WERI-Rb-1 (cell line): ENCODE measurements at regions not wholly inside any gene's neighbourhood (a gene's known extent, or its start where the extent isn't known, plus 50 kb on each side); places are given as distances from the start of the nearest gene placed in this dataset.
A peak's percentile ranks its signal among the peaks of the same experiment; 100 is the strongest.

Experiments used
- DNase-seq: peaks from one replicate; pipeline ENCODE4 v3.0.0-alpha.2; 2020
- H3K27ac ChIP-seq: fragments of 250-450 bp; sonication (Bioruptor Pico); 2 replicates; pipeline ENCODE4 v1.5.1; 2020; ENCODE audit warnings: mild to moderate bottlenecking, moderate library complexity
- H3K27me3 ChIP-seq: fragments of 250-450 bp; sonication (Bioruptor Pico); 2 replicates; pipeline ENCODE4 v1.5.1; 2021; ENCODE audit warnings: mild to moderate bottlenecking, low read depth, moderate library complexity; ENCODE audit not compliant: insufficient read depth, severe bottlenecking
- H3K36me3 ChIP-seq: fragments of 250-450 bp; sonication (Bioruptor Pico); 2 replicates; pipeline ENCODE4 v1.5.1; 2020; ENCODE audit warnings: mild to moderate bottlenecking, moderate library complexity
- H3K4me3 ChIP-seq: 2 replicates; pipeline ENCODE4 v1.5.1; 2011; ENCODE audit warnings: low read depth, mild to moderate bottlenecking, control low read depth, low read length
- H3K9me3 ChIP-seq: fragments of 250-450 bp; sonication (Bioruptor Pico); 2 replicates; pipeline ENCODE4 v1.5.1; 2021; ENCODE audit warnings: mild to moderate bottlenecking, moderate library complexity; ENCODE audit not compliant: severe bottlenecking
- TF ChIP-seq, protein P1 (sequence below): IDR thresholded peaks from 2 replicates; pipeline ENCODE4 v1.5.1; 2011; ENCODE audit warnings: low read depth, mild to moderate bottlenecking, control low read depth, inconsistent platforms, low read length

DNA sequence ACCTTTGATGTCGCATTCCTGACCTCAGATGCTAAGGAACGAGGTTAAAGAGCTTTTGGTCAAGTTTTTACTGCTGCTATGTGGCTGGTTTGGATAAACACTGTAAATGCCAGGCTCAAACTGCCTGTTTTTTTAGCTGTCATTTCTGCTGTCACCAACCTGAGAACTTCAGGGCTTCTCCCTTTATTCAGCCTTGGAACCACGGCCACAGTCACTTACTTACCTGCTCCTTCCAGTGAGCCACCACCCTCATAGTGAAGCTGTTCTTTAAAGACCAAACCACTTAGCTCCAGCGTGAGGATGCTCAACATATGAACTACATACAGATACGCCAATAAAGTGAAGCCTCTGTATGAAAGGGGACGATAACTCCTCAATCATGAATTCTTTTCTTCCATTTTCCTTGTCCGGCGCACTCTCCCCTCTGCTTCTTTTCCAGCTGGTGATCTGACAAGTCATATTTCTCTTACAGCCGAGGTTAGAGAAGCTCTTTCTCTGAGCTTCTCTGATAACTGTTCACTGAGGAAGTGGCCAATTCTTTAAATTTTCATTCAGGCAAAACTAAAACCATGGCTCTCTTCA, 152.8 kb upstream of the ANK2 start:
- H3K36me3 ChIP-seq = no peaks in the 10 kb centered on the region
- peak overlapping the region; percentile 30 for H3K4me3 ChIP-seq
- H3K9me3 ChIP-seq = no peaks in the 10 kb centered on the region
- TF ChIP-seq, protein P1, sequence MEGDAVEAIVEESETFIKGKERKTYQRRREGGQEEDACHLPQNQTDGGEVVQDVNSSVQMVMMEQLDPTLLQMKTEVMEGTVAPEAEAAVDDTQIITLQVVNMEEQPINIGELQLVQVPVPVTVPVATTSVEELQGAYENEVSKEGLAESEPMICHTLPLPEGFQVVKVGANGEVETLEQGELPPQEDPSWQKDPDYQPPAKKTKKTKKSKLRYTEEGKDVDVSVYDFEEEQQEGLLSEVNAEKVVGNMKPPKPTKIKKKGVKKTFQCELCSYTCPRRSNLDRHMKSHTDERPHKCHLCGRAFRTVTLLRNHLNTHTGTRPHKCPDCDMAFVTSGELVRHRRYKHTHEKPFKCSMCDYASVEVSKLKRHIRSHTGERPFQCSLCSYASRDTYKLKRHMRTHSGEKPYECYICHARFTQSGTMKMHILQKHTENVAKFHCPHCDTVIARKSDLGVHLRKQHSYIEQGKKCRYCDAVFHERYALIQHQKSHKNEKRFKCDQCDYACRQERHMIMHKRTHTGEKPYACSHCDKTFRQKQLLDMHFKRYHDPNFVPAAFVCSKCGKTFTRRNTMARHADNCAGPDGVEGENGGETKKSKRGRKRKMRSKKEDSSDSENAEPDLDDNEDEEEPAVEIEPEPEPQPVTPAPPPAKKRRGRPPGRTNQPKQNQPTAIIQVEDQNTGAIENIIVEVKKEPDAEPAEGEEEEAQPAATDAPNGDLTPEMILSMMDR = no peak
- no peaks in the 10 kb centered on the region for H3K27me3 ChIP-seq
- DNase-seq = peak; percentile 25
- peak overlapping the region; percentile 81 for H3K27ac ChIP-seq

DNA sequence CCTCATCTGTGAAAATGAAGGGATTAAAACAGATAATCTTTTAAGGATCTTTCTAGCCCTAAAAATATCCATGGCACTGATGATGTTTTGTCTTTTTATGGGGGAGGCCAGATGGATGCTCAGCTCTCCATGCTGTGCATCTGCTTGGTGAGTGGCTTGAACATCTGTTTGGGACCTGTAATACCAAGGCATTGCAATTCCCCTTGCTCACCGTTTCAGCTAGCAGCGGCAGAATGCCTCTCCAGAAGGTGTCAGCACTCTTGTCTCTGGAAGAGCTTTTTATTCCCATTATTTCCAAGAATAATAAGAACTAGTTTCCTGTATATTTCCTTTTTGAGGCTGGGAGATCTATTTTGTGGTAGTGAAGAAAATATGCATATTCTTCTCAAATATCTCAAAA, 151.9 kb upstream of the ANK2 start:
- Histone ChIP-seq H3K36me3 (no peaks in the 10 kb centered on the region), H3K27ac (peak overlapping the region; percentile 81), H3K4me3 (peak overlapping the region; percentile 30), H3K27me3 (no peaks in the 10 kb centered on the region), H3K9me3 (no peaks in the 10 kb centered on the region)
- DNase-seq = peak; percentile 93
- TF ChIP-seq, protein P1 = peak; percentile 65

DNA sequence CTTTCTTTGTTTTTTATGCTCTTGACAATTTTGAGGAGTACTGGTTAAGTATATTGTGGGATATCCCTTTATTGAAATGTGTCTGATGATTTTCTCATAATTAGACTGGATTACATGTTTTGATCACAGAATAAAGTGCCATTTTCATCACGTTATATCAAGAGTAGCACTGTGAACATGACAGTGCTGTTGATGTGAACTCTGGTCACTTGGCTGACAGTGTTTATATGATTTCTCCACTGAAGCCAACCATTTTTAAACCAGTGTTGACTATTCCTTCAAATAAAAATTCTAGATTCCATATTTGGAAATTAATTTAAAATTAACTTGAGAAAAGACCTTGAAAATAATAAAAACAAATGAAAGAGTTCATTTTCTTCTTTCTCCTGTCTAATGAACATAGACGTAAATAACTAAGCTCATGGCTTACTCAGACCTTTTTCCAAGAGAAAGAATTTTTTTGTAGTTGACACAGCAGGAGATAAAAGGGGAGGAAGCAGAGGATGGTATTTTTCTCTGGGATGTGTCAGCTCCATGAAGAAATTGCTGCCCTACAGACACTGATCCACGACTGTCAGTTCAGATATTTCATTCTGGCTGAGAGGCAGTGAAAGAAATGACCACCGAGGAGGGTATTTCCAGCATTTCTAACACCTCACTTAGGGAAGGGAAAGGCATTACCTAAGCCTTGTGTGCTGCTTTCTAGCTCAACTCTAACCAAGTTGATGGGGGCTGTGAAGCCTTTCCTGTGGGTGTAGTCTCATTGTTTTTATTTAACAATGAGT, 150.9 kb upstream of the ANK2 start:
- no peaks in the 10 kb centered on the region for H3K36me3 ChIP-seq
- DNase-seq = no peak
- no peaks in the 10 kb centered on the region for H3K27me3 ChIP-seq
- TF ChIP-seq, protein P1 = no peak
- peak overlapping the region; percentile 50 for H3K27ac ChIP-seq
- H3K9me3 ChIP-seq = no peaks in the 10 kb centered on the region
- H3K4me3 ChIP-seq = no peak overlapping the region

DNA sequence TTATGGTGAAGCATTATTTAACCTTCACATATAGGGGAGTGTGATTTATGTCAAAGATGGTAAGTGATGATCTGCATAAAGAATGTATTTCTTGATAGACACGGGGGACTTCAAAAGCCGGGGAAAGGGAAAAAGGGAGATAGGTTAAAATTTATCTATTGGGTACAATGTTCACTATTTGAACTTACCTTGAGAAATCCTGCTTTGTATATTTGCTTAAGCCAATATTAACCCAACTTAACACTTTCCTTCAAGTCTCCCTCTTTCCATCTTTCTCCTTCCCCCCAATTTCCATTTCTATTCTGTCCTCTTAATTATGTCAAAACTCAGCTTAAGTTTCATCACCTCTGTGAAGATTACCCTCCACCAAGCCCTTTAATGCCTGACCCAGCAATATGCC, 149.0 kb upstream of the ANK2 start:
- H3K4me3 ChIP-seq = no peak overlapping the region
- H3K27ac ChIP-seq = no peak overlapping the region
- TF ChIP-seq, protein P1 = no peak

DNA sequence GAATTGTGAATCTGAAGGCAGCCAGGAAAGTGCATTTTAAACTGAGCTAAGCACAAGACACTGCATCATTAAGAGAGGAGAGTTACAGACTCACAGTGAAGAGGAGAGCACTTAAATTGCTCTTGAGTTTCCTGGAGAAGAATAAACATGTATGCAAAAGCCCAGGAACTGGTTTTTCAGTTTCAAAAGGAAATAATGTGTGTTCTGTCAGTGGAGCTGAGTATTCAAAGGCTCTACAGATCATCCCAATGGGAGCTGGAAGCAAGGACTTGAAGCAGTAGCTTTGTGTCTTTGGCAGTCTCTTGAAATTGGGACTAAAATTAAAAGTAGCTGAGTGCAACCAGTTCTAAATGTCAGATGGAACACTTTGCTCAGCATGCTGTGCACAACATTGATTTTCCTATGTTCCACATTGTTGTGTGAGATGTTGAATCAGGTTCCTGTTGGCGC, 147.5 kb upstream of the ANK2 start:
- no peaks in the 10 kb centered on the region for H3K27me3 ChIP-seq
- no peak overlapping the region for H3K4me3 ChIP-seq
- no peaks in the 10 kb centered on the region for H3K9me3 ChIP-seq
- TF ChIP-seq, protein P1 = no peak
- H3K36me3 ChIP-seq = no peaks in the 10 kb centered on the region; the same call in 1 of the 2 replicates
- DNase-seq = no peak
- no peak overlapping the region for H3K27ac ChIP-seq

More for the DNA sequence above, 149.0 kb upstream of the ANK2 start:
- Histone ChIP-seq H3K36me3 (no peaks in the 10 kb centered on the region; the same call in 1 of the 2 replicates), H3K27me3 (no peaks in the 10 kb centered on the region), H3K9me3 (no peaks in the 10 kb centered on the region)
- no peak for DNase-seq
